Spinal cord (tissue), 9 donors: ENCODE measurements at regions not wholly inside any gene's neighbourhood (a gene's known extent, or its start where the extent isn't known, plus 50 kb on each side); places are given as distances from the start of the nearest gene placed in this dataset.
"Not testable (repeated sequence)": the region's sequence is repeated elsewhere in the genome, so short reads cannot be mapped to it uniquely, and the experiment has no call there.

Source experiments
- DNase-seq, 6 donors: peaks; one replicate each; pipeline versions ENCODE4 v3.0.0 to v3.0.0-alpha.2; 2013 to 2015; ENCODE audit warnings: low spot score in 6 of 6, low read depth in 4 of 6
- H3K27ac ChIP-seq: one replicate; pipeline ENCODE4 v1.5.1; 2013; ENCODE audit warnings: low read depth, low read length, control low read depth
- H3K27me3 ChIP-seq: one replicate; pipeline ENCODE4 v1.6.1; 2013; ENCODE audit warnings: low read length; ENCODE audit not compliant: control insufficient read depth, insufficient read depth
- H3K36me3 ChIP-seq: one replicate; pipeline ENCODE4 v1.6.1; 2013; ENCODE audit warnings: low read length; ENCODE audit not compliant: control insufficient read depth, insufficient read depth
- H3K4me1 ChIP-seq: one replicate; pipeline ENCODE4 v1.6.1; 2013; ENCODE audit warnings: low read length; ENCODE audit not compliant: control insufficient read depth, insufficient read depth
- H3K4me3 ChIP-seq: one replicate; pipeline ENCODE4 v1.5.1; 2013; ENCODE audit warnings: low read depth, low read length, control low read depth
- H3K9me3 ChIP-seq: one replicate; pipeline ENCODE4 v1.6.1; 2013; ENCODE audit warnings: low read length; ENCODE audit not compliant: control insufficient read depth, insufficient read depth
- WGBS: methylation state at CpG from one replicate; pipeline ENCODE4 v1.1.5; 2013; ENCODE audit warnings: missing lambda C conversion rate; ENCODE audit not compliant: insufficient coverage; 5-methylcytosine and 5-hydroxymethylcytosine counted together
- donor health status: healthy.

- Histone ChIP-seq H3K27ac (no peak overlapping the region), H3K36me3 (no peaks in the 10 kb centered on the region), H3K27me3 (no peaks in the 10 kb centered on the region), H3K4me3 (no peak overlapping the region), H3K9me3 (no peaks in the 10 kb centered on the region), H3K4me1 (no peaks in the 10 kb centered on the region)
- no CpG with 5 or more reads among the region's 1 CpG for WGBS
- no peak for DNase-seq
Measured at GRCh38 chr17:53626286-53626685, 196.4 kb upstream of the KIF2B start.

GRCh38 chr17:53619025-53619424 lies 203.7 kb upstream of the KIF2B start:
- no peaks in the 10 kb centered on the region for H3K4me1 ChIP-seq
- no peak overlapping the region for H3K4me3 ChIP-seq
- WGBS = no CpG with 5 or more reads among the region's 3 CpGs
- no peak for DNase-seq
- H3K27me3 ChIP-seq = no peaks in the 10 kb centered on the region
- no peak overlapping the region for H3K27ac ChIP-seq
- no peaks in the 10 kb centered on the region for H3K36me3 ChIP-seq
- no peaks in the 10 kb centered on the region for H3K9me3 ChIP-seq

- H3K4me3 ChIP-seq = not testable (repeated sequence)
- whole genome bisulfite sequencing = 89% methylated on average over 3 of the region's 5 CpGs
Measured at GRCh38 chr17:53608208-53608607, 214.5 kb upstream of the KIF2B start.

GRCh38 chr17:53607475-53607874 lies 215.3 kb upstream of the KIF2B start:
- Histone ChIP-seq H3K27ac (no peak overlapping the region), H3K4me1 (no peaks in the 10 kb centered on the region), H3K9me3 (no peaks in the 10 kb centered on the region), H3K27me3 (no peaks in the 10 kb centered on the region), H3K4me3 (no peak overlapping the region), H3K36me3 (no peaks in the 10 kb centered on the region)
- whole genome bisulfite sequencing = 15% methylated on average over 1 of the region's 1 CpG
- DNase-seq = peak in 1 of 6 donors; percentile 10

More at GRCh38 chr17:53608208-53608607, 214.5 kb upstream of the KIF2B start:
- H3K9me3 ChIP-seq, DNase-seq, H3K36me3 ChIP-seq, H3K4me1 ChIP-seq, H3K27ac ChIP-seq, H3K27me3 ChIP-seq: not testable (repeated sequence)

- no peak for DNase-seq
- H3K27ac ChIP-seq = no peak overlapping the region
- no peaks in the 10 kb centered on the region for H3K4me1 ChIP-seq
Measured at GRCh38 chr17:53588317-53588716, 234.4 kb upstream of the KIF2B start.

GRCh38 chr17:53574038-53574437 lies 248.7 kb upstream of the KIF2B start:
- Histone ChIP-seq H3K4me3 (no peak overlapping the region), H3K9me3 (no peaks in the 10 kb centered on the region), H3K4me1 (no peaks in the 10 kb centered on the region), H3K36me3 (no peaks in the 10 kb centered on the region), H3K27me3 (no peaks in the 10 kb centered on the region), H3K27ac (no peak overlapping the region)
- no peak for DNase-seq
- no CpG with 5 or more reads among the region's 2 CpGs for WGBS

More at GRCh38 chr17:53588317-53588716, 234.4 kb upstream of the KIF2B start:
- Histone ChIP-seq H3K36me3 (no peaks in the 10 kb centered on the region), H3K27me3 (no peaks in the 10 kb centered on the region), H3K4me3 (no peak overlapping the region), H3K9me3 (no peaks in the 10 kb centered on the region)

GRCh38 chr17:53571342-53571741 lies 251.4 kb upstream of the KIF2B start:
- no CpG with 5 or more reads among the region's 2 CpGs for WGBS
- Histone ChIP-seq H3K27me3 (no peaks in the 10 kb centered on the region), H3K4me1 (no peaks in the 10 kb centered on the region), H3K4me3 (no peak overlapping the region), H3K27ac (no peak overlapping the region), H3K36me3 (no peaks in the 10 kb centered on the region), H3K9me3 (no peaks in the 10 kb centered on the region)
- no peak for DNase-seq

GRCh38 chr17:53570731-53571130 lies 252.0 kb upstream of the KIF2B start:
- H3K9me3 ChIP-seq = no peaks in the 10 kb centered on the region
- H3K36me3 ChIP-seq = no peaks in the 10 kb centered on the region
- no peak overlapping the region for H3K27ac ChIP-seq
- H3K4me3 ChIP-seq = no peak overlapping the region
- DNase-seq = peak in 1 of 6 donors; percentile 26
- H3K27me3 ChIP-seq = no peaks in the 10 kb centered on the region
- no peaks in the 10 kb centered on the region for H3K4me1 ChIP-seq

- WGBS = no CpG with 5 or more reads among the region's 1 CpG
- no peaks in the 10 kb centered on the region for H3K4me1 ChIP-seq
- H3K27me3 ChIP-seq = no peaks in the 10 kb centered on the region
- no peaks in the 10 kb centered on the region for H3K9me3 ChIP-seq
- no peak overlapping the region for H3K27ac ChIP-seq
- H3K4me3 ChIP-seq = no peak overlapping the region
- no peaks in the 10 kb centered on the region for H3K36me3 ChIP-seq
- no peak for DNase-seq
Measured at GRCh38 chr17:53560953-53561352, 261.8 kb upstream of the KIF2B start.

GRCh38 chr17:53548252-53548651 lies 274.5 kb upstream of the KIF2B start:
- Histone ChIP-seq H3K9me3 (no peaks in the 10 kb centered on the region), H3K27ac (no peak overlapping the region), H3K36me3 (no peaks in the 10 kb centered on the region), H3K4me3 (no peak overlapping the region), H3K27me3 (no peaks in the 10 kb centered on the region), H3K4me1 (no peaks in the 10 kb centered on the region)
- WGBS = no CpG with 5 or more reads among the region's 4 CpGs
- DNase-seq = no peak
